GM19025 (cell line): ENCODE measurements at regions not wholly inside any gene's neighbourhood (a gene's known extent, or its start where the extent isn't known, plus 50 kb on each side); places are given as distances from the start of the nearest gene placed in this dataset.
A peak's percentile ranks its signal among the peaks of the same experiment; 100 is the strongest.

ENCODE experiments used
- ATAC-seq: cut with Tn5 transposase; IDR thresholded peaks from one replicate; pipeline ENCODE4 v1.9.1; 2021; ENCODE audit warnings: mild to moderate bottlenecking, low read depth, moderate library complexity; ENCODE audit not compliant: unreplicated experiment

GRCh38 chr9:99427260-99427659 is 205.2 kb downstream of the SEC61B start:
- no peak for ATAC-seq

GRCh38 chr9:99430301-99430700 is 208.2 kb downstream of the SEC61B start:
- ATAC-seq, result no peak

- ATAC-seq, result no peak
Observed at GRCh38 chr9:99431103-99431502, 209.0 kb downstream of the SEC61B start.

GRCh38 chr9:99432075-99432474 is 210.0 kb downstream of the SEC61B start:
- no peak for ATAC-seq

- ATAC-seq, result no peak
Observed at GRCh38 chr9:99433095-99433494, 211.0 kb downstream of the SEC61B start.

- peak; percentile 99 for ATAC-seq
Observed at GRCh38 chr9:99433555-99433954, 211.5 kb downstream of the SEC61B start.

GRCh38 chr9:99436616-99437015 is 214.5 kb downstream of the SEC61B start:
- no peak for ATAC-seq

GRCh38 chr9:99437145-99437544 is 215.1 kb downstream of the SEC61B start:
- ATAC-seq, result no peak

- ATAC-seq, result no peak
Observed at GRCh38 chr9:99438596-99438995, 216.5 kb downstream of the SEC61B start.

GRCh38 chr9:99441829-99442228 is 219.7 kb downstream of the SEC61B start:
- ATAC-seq, result no peak

GRCh38 chr9:99445371-99445891 is 223.3 kb downstream of the SEC61B start:
- ATAC-seq, result no peak

- ATAC-seq, result no peak
Observed at GRCh38 chr9:99445920-99446319, 223.8 kb downstream of the SEC61B start.

- ATAC-seq, result no peak
Observed at GRCh38 chr9:99447951-99448350, 225.9 kb downstream of the SEC61B start.

GRCh38 chr9:99449726-99450125 is 227.6 kb downstream of the SEC61B start:
- ATAC-seq, result no peak

GRCh38 chr9:99451112-99451606 is 229.1 kb downstream of the SEC61B start:
- no peak for ATAC-seq

- ATAC-seq, result no peak
Observed at GRCh38 chr9:99457406-99457805, 235.3 kb downstream of the SEC61B start.

GRCh38 chr9:99457981-99458380 is 235.9 kb downstream of the SEC61B start:
- no peak for ATAC-seq

GRCh38 chr9:99459919-99460318 is 237.8 kb downstream of the SEC61B start:
- no peak for ATAC-seq

- no peak for ATAC-seq
Observed at GRCh38 chr9:99463131-99463530, 241.0 kb downstream of the SEC61B start.

- ATAC-seq, result no peak
Observed at GRCh38 chr9:99464568-99464967, 242.5 kb downstream of the SEC61B start.

GRCh38 chr9:99465231-99465907 is 243.3 kb downstream of the SEC61B start:
- no peak for ATAC-seq

GRCh38 chr9:99466104-99466503 is 244.0 kb downstream of the SEC61B start:
- ATAC-seq, result no peak
